C4-2B (cell line): ENCODE measurements at regions not wholly inside any gene's neighbourhood (a gene's known extent, or its start where the extent isn't known, plus 50 kb on each side); places are given as distances from the start of the nearest gene placed in this dataset.

Experiments
- H3K27ac ChIP-seq: fragments of 450-650 bp; 2 replicates; pipeline ENCODE4 v1.5.1; 2017
- CTCF ChIP-seq: fragments of 450-650 bp; conservative IDR thresholded peaks from 2 replicates; pipeline ENCODE4 v1.5.1; 2017; ENCODE audit warnings: mild to moderate bottlenecking
- ZFX ChIP-seq: fragments of 450-650 bp; IDR thresholded peaks from 2 replicates; pipeline ENCODE4 v1.6.1; 2017

DNA sequence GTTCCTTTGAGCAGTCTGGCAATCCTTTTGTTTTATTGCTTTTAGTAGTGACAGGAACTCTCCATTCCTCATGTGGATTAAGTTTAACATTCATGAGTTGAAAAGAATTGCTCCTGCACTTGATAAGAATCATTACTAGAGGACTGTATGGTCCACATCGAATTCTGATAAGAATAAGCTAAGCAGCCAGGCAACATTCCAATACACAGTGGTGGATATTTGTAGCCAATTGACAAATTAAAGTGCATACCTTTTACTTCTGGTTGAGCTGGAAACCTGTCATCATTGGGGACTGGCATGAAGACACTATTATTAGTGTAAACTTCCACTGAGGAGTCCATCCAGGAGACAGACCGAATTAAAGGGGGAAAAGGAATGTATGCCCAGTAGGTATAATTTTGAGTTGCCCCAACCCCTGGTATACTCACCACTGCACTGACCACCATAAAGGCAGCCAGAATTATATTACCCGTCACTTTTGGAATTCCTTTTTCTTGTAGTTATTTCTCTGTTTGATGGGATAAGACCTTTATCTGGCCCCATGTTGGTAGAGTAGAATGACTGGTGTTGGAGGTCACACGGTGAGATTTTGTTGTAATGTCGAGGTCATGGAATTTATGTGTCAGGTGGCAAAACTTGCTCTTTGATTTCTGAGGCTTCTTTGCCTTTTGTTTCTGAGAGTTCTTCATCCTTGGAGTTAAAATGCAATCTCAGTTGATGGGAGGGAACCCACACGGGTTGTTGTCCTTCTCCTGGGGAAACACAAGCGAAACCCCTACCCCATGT, 72.1 kb upstream of the ARL4D start:
- no peak overlapping the region for H3K27ac ChIP-seq
- no peak for TF ChIP-seq ZFX

DNA sequence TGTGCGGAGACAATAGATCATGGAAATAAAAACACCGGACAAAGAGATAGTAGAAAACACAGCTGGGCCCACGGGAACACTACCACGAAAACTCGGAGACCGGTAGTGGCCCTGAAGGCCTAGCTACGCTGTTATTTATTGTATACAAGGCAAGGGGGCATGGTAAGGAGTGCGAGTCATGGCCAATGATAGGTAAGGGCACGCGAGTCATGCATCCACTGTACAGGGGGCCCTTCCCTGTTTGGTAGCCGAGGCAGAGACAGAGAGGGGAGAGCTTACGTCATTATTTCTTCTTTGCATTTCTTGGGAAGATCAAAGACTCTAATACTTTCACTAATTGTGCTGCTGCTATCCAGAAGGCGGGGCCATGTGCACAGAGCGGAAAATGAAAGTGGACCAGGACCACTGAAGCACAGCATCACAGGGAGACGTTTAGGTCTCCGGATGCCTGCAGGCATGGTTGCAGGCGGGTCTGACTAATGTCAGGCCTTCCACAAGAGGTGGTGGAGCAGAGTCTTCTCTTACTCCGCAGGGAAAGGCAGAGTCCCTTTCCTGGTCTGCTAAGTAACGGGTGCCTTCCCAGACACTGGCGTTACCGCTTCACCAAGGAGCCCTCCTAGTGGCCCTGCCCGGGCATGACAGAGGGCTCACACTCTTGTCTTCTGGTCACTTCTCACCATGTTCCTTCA, 74.4 kb upstream of the ARL4D start:
- no peak for TF ChIP-seq CTCF
- TF ChIP-seq ZFX: no peak
- no peak overlapping the region for H3K27ac ChIP-seq

GRCh38 chr17:43319293-43320124, 79.3 kb upstream of the ARL4D start:
- TF ChIP-seq ZFX: no peak
- TF ChIP-seq CTCF: no peak
- no peak overlapping the region for H3K27ac ChIP-seq

- H3K27ac ChIP-seq: no peak overlapping the region
- no peak for TF ChIP-seq CTCF
- no peak for TF ChIP-seq ZFX
These were observed 82.2 kb upstream of the ARL4D start for GRCh38 chr17:43316522-43317142.

DNA sequence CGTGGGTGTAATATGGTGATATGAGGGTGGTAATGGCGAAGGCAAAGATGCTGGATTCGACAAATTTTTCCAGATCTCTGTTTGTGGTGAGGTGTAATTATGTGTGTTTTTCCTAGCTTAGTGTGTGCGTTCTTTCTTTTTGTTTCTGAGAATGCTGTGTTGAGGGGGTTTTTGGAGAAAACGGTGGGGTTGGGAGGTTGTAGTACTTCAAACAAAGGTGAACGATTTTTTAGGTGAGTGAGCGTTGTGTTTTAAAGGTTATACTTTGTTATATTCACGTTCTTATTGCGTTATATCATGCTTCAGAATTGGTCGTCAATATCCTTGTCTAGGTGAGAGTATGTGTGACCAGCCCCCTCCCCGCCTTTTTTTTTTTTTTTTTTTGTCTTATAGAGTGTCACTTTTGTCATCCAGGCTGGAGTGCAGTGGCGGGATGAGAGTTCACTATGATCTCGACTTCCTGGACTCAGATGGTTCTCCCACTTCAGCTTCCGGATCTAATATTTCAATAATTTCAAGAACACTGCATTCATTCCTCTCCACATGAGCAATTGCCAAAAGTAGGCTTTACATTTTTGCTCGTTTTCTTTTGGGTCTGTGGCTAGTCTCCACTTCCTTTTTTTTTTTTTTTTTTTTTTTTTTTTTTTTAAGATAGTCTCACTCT, 82.2 kb upstream of the RNU2-1 start:
- TF ChIP-seq ZFX (no peak), CTCF (no peak)
- no peak overlapping the region for H3K27ac ChIP-seq

DNA sequence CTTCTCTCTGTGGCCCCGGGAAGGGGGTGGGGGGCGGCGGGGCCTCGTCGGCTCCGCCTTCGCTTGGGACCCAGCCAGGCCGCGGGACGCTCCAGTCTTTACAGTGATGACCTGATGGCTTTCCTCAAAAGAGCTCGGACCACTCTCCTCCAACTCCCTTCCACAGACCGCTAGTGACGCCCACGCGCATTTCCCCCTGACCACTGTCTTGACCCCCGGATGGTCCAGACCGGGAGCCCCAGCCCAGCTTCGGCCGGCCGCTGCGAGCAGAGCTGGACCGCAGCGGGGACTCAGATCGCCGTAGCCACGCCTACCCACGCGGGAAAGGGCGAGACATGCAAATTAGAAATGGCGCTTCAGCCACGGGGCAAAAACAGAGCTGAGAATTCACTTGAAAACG, 81.6 kb upstream of the RNU2-1 start:
- H3K27ac ChIP-seq: no peak overlapping the region
- TF ChIP-seq CTCF (no peak), ZFX (no peak)

DNA sequence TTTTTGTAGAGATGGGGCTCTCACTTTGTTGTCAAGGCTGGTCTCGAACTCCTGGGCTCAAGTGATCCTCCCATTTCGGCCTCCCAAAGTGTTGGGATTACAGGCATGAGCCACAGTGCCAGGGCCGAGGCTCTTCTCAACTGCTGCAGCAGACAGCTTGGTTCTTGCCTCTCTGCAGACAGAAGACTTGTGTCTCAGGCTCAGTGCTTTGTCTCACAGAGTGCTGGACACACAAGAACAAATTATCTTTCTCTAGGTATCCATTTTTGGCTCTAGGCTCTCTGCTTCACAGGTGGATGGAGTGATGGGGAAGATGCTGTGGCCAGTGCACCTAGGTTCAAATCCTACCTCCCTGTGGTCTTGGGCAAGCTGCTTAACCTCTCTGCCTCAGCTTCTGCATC, 80.8 kb upstream of the RNU2-1 start:
- no peak for TF ChIP-seq CTCF
- TF ChIP-seq ZFX: no peak
- no peak overlapping the region for H3K27ac ChIP-seq
